ENCODE measurements at regions not wholly inside any gene's neighbourhood (a gene's known extent, or its start where the extent isn't known, plus 50 kb on each side); places are given as distances from the start of the nearest gene placed in this dataset.

DNA sequence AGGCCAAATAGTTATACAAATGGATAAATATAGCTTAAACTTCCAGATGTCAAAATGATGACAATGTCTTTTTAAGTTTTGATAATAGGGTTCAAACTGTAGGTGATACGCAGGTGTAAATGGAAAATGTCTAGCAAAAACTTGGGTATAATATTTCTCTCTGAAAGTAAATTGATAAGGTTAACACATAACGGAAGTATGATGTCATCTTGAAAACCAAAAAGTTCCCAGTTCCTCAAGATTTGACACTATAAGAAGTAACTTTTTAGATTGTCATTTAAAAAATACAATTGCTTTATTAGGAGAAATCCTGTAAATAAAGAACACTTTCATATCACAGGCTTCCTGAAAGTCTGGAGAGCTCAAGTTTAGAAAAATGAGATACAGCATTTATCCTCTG is 483.4 kb downstream of the FRK start:
- H3K27ac Mint-ChIP-seq, result no peak overlapping the region
- TF ChIP-seq, protein P1, sequence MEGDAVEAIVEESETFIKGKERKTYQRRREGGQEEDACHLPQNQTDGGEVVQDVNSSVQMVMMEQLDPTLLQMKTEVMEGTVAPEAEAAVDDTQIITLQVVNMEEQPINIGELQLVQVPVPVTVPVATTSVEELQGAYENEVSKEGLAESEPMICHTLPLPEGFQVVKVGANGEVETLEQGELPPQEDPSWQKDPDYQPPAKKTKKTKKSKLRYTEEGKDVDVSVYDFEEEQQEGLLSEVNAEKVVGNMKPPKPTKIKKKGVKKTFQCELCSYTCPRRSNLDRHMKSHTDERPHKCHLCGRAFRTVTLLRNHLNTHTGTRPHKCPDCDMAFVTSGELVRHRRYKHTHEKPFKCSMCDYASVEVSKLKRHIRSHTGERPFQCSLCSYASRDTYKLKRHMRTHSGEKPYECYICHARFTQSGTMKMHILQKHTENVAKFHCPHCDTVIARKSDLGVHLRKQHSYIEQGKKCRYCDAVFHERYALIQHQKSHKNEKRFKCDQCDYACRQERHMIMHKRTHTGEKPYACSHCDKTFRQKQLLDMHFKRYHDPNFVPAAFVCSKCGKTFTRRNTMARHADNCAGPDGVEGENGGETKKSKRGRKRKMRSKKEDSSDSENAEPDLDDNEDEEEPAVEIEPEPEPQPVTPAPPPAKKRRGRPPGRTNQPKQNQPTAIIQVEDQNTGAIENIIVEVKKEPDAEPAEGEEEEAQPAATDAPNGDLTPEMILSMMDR (IDR thresholded peaks at IDR 0.05; ENCODE audit: unreplicated experiment), result no peak
- H3K27me3 Mint-ChIP-seq (ENCODE audit: low read depth), result peaks cover 2% of the 10 kb centered on the region
- H3K4me1 Mint-ChIP-seq, result peaks cover 4% of the 10 kb centered on the region
- no peaks in the 10 kb centered on the region for H3K36me3 Mint-ChIP-seq
- H3K9me3 Mint-ChIP-seq, result peaks cover 4% of the 10 kb centered on the region
- DNase-seq (ENCODE audit: low spot score in 2 of 2, unreplicated experiment in 2 of 2), result no peak
- H3K4me3 Mint-ChIP-seq, result no peak overlapping the region

- Mint-ChIP-seq H3K4me1 (peaks cover 2% of the 10 kb centered on the region), H3K27me3 (ENCODE audit: low read depth) (no peaks in the 10 kb centered on the region), H3K9me3 (no peaks in the 10 kb centered on the region), H3K27ac (no peak overlapping the region), H3K4me3 (no peak overlapping the region), H3K36me3 (no peaks in the 10 kb centered on the region)
- no peak for DNase-seq (ENCODE audit: low spot score in 2 of 2, unreplicated experiment in 2 of 2)
- TF ChIP-seq, protein P1 (IDR thresholded peaks at IDR 0.05; ENCODE audit: unreplicated experiment), result no peak
These were observed 485.4 kb downstream of the FRK start for GRCh38 chr6:115575285-115575684.

DNA sequence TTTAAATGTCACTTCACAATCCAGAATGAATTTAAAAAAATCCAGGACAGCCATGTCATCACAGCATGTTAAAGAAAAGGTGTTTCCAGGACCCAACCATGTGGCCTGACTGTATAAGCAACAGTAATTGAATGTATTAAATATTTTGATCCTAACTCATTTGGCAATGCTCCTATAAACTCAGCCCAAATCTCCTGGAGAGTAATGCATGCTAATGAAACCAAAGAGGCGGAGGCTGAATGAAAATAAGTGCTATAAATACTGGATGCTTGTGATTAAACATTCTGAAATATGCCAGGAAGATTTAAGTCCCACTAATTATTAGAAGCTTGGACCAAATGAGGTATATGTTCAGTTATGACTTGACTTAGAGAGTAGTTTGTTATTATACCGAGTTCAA is 486.8 kb downstream of the FRK start:
- TF ChIP-seq, protein P1 (IDR thresholded peaks at IDR 0.05; ENCODE audit: unreplicated experiment), result no peak
- Mint-ChIP-seq H3K27me3 (ENCODE audit: low read depth) (no peaks in the 10 kb centered on the region), H3K4me3 (no peak overlapping the region), H3K9me3 (peaks cover 4% of the 10 kb centered on the region), H3K36me3 (no peaks in the 10 kb centered on the region), H3K27ac (no peak overlapping the region), H3K4me1 (peaks cover 2% of the 10 kb centered on the region)
- no peak for DNase-seq (ENCODE audit: low spot score in 2 of 2, unreplicated experiment in 2 of 2)

GRCh38 chr6:115570331-115570730 is 490.4 kb downstream of the FRK start:
- TF ChIP-seq, protein P1 (IDR thresholded peaks at IDR 0.05; ENCODE audit: unreplicated experiment), result no peak
- Mint-ChIP-seq H3K4me3 (no peak overlapping the region), H3K36me3 (no peaks in the 10 kb centered on the region), H3K4me1 (no peaks in the 10 kb centered on the region), H3K27me3 (ENCODE audit: low read depth) (peaks cover 4% of the 10 kb centered on the region), H3K27ac (no peak overlapping the region), H3K9me3 (peaks cover 14% of the 10 kb centered on the region)
- DNase-seq (ENCODE audit: low spot score in 2 of 2, unreplicated experiment in 2 of 2), result no peak

DNA sequence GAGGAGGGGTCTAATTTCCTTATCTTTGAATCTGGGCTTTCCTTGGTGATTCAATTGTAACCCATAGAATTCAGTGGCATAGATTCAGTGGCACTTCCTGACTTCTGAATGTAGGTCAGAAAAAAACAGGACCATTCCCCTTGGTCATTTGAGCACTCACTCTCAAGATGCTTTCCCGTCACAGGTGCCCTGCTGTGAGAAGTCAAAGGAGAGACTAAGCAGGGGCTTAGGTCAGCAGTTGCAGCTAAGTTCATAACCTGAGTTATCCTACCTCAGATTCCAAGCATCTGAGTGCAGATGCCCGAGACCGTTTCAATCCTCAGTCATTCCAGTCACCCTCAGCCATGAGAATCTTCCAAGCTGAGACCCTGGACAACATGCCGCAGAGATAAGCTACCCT is 506.6 kb downstream of the FRK start:
- no peaks in the 10 kb centered on the region for H3K36me3 Mint-ChIP-seq
- no peaks in the 10 kb centered on the region for H3K4me1 Mint-ChIP-seq
- DNase-seq (ENCODE audit: low spot score in 2 of 2, unreplicated experiment in 2 of 2), result no peak
- no peak overlapping the region for H3K4me3 Mint-ChIP-seq
- no peaks in the 10 kb centered on the region for H3K27me3 Mint-ChIP-seq (ENCODE audit: low read depth)
- H3K27ac Mint-ChIP-seq, result no peak overlapping the region
- no peaks in the 10 kb centered on the region for H3K9me3 Mint-ChIP-seq
- TF ChIP-seq, protein P1 (IDR thresholded peaks at IDR 0.05; ENCODE audit: unreplicated experiment), result no peak

DNA sequence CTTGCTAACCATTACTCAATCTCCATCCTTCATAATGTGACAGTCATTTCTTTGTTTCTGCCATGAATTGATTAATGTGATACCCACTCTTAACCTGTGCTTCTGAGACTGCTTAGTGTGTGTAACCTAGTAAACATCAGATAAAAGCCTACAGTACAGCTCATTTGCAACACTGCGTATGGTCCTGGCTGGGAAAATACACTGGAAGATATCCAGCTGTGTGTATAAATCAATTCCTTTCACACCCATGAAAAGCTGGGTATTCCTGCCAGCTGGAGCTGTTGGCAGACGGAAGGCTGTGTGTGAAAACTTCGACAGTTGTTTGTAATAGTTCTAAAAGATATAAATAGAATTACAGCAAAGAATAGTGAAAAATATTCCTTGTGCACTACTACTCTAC is 509.2 kb downstream of the FRK start:
- H3K27ac Mint-ChIP-seq, result no peak overlapping the region
- no peaks in the 10 kb centered on the region for H3K4me1 Mint-ChIP-seq
- DNase-seq (ENCODE audit: low spot score in 2 of 2, unreplicated experiment in 2 of 2), result no peak
- no peak overlapping the region for H3K4me3 Mint-ChIP-seq
- TF ChIP-seq, protein P1 (IDR thresholded peaks at IDR 0.05; ENCODE audit: unreplicated experiment), result no peak
- H3K27me3 Mint-ChIP-seq (ENCODE audit: low read depth), result no peaks in the 10 kb centered on the region
- no peaks in the 10 kb centered on the region for H3K36me3 Mint-ChIP-seq
- peaks cover 2% of the 10 kb centered on the region for H3K9me3 Mint-ChIP-seq

Data from mesothelial cell of epicardium (in vitro differentiated cells).